MV-4-11 (cell line): ENCODE measurements at regions not wholly inside any gene's neighbourhood (a gene's known extent, or its start where the extent isn't known, plus 50 kb on each side); places are given as distances from the start of the nearest gene placed in this dataset.
"Not testable (repeated sequence)": the region's sequence is repeated elsewhere in the genome, so short reads cannot be mapped to it uniquely, and the experiment has no call there.

ENCODE experiments used
- DNase-seq: peaks from one replicate; lab custom pipeline; 2025; lab: John Stamatoyannopoulos, UW

DNA sequence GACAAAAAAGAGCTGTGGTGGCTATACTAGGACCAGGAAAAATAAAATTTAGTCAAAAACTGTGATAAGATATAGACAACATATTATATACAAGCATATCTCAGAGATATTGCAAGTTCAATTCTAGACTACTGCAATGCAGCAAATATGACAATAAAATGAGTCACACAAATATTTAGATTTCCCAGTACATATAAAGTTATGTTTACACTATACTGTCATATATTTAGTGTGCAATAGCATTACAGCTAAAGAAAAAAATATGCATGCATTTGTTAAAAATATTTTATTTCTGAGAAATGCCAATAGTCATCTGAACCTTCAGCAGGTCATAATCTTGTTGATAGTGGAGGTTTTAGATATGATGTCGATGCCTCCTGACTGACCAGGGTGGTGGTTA lies 72.1 kb downstream of the AKR1C4 start:
- DNase-seq: no peak

DNA sequence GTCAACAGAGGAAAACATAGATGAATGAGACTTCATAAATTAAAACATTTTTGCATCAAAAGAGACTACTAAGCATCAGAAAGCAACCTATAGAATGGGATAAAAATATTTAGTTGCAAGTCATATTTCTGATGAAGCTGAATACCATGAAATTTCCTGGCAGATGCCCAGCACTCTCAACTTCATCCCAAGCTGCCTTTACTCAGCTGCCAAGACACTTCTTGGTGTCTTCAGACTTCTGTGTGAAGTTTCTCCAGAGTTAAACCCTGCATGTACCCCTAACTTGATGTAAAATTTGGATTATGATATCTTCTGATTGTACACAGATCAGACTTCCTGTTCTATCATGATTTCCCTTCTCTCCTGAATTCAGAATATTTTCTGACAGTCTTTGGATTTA lies 73.2 kb downstream of the AKR1C4 start:
- no peak for DNase-seq

DNA sequence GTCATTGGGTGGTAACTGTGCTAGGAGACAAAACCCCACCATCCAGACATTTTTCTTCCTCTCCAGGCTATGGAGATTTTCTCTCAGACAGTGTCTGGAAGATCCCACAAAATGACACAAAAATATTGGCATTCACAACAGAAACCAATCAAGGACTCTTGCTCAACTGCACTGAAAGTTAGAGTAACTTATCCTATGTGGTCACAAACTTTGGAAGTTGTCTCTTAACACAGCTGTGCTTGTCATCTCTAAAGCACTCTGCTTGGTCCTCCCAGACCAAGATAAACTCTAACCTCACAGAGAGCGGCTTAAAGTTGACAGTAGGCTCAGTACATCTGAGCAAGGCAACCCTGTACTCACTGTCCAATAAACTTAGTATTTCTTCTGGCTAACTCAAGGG lies 74.9 kb downstream of the AKR1C4 start:
- DNase-seq: peak; percentile 54

DNA sequence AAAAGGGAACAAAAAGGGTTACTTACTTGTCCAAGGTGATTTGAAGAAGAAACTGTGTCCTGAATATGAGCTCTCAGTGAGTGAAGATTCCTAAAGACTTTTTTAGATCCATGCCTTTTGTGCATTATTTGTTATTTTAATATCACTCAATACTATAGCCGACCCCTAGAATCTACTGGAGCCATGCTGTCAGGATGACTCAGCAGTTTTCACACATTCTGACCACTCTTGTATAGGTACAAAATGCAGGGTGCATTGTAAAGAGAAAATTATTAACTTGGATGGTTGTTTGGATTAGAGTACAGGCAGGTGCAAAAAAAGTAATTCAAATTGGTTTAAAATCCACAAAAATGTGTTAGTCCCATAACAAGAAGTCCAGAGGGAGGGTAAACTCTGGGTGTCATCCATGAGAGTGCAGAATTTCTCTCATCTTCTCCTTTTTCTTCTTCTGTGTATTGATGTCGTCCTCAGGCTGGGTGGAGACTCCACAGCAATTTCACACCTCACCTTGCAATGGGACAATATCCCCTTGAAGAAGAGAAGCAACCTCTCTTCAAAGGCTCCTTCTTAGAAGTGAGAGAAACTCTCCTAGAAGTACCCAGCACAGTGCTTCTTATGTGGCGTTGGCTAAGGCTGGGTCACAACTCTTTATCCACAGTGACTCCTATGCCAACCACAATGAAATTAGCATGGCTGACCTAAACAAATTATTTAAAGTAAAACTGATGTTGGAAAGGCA lies 75.6 kb downstream of the AKR1C4 start:
- no peak for DNase-seq

DNA sequence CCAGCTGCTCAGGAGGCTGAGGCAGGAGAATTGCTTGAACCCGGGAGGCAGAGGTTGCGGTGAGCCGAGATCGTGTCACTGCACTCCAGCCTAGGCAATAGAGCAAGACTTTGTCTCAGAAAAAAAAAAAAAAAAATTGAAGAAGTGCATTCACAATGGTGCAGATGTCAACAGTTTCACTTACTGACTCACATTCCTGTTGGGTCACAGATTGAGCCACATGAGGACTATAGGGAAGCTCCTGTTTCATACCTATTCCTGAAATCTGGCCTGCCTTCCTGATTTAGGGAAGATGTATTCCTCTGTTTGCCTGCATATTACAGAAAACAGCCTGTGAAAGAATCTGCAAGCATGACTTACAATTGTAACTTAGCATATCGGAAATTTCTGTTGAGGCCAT lies 78.2 kb downstream of the AKR1C4 start:
- peak; percentile 71 for DNase-seq

DNA sequence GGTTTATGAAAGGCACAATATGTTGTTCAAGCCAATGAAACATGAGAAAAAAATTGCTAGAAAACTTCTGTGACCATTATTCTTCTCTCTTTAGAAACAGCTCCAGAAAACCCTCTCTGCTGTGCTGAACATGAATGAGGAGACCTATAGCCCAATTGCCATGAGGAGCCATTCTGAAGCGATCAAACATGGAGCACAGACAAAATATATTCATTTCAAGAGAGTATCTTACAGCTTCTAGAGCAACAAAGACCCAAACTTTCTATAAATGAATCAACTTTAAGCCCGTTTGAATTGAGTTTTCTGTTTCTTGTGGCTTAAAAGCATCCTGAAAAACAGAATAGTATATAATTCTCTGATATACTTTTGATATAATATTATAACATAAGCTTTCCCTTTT lies 83.4 kb upstream of the UCN3 start:
- no peak for DNase-seq

DNA sequence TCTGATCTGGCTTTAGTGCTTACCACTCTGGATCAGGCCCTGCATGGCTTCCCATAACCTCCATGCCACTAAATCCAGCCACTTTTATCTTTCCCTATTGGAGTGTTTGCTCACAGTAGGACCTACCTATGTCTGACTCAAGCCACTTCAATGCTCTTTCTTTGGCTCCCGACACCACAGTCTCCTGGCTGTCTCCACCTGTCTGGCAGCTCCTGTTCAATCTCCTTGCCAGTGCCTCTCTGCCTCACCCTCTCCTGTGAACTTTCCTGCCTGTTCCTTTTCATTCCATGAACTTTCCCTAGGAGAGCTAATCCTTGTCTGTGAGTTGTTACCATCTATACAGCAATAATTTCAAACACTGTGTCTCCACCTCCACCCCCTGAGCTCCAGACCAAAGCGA lies 82.6 kb upstream of the UCN3 start:
- DNase-seq: no peak

DNA sequence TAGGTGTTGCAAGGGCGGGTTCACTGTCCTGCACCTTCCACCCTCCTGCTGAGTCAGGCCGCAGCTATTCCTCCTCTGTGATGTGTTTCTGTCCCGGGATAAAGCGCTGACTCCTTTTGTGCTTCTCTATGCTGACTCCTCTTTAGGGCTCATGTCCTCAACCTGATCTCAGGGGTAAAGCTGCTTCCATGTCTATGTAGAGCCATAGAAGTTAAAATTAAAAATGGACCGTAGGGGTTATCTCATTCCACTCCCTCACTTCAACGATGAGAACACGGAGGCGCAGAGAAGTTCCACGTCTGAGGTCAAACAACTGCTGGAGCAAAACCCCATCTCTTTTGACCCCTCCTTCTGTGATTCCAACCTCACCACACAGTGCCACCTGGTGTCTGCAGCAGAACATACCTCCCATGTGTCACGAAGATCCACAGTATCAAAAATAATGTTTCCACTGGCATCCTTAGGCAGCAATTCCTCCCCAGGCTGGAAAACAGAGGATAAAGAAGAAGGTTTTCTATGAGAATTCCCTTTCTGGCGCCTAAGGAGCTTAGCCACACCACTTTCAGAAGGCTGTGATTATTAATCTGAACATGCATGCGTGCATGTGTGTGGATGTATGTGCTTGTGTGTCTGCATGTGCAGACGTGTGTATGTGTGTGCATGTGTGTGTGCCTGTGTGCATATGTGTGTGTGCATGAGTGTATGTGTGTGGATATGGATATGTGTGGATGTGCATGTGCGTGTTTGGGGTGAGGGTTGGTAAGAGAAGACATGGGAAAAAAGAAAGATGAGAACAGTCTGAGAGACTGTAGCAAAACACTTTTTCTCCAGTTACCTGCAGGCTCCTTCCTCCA lies 81.2 kb upstream of the UCN3 start:
- peak; percentile 82 for DNase-seq

DNA sequence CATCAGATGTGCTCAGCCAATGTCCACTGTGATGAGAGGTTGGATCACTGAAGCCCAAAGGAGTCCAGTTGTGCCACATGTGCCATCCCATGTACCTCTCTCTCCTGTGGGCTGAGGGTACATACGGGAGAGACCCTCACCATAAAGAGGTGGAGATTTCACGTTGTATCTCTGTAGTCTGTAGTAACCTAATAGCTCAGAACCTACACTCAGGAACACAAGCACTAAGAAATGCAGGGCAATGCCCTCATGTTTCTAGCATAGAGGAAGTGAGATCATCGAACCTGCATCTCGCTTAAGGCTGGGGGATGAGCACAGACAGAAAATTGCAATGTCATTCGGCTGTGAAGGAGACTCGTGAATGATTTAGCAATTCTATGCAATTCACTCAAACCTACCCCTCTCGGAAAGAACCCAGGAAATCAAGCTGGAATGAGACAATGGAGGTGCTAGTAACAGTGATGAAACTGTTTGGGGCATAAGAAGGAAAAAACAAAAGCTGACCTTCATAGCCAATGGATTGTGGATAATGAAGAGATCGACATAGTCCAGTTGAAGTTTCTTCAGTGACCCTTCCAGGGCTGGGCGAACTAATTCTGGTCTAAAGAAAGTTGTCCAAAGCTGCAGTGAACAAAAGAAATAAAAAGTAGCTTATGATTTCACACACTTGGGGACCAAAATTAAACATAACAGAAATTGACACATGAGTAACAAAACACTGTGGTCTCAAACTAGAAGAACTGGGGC lies 80.3 kb upstream of the UCN3 start:
- peak; percentile 96 for DNase-seq

DNA sequence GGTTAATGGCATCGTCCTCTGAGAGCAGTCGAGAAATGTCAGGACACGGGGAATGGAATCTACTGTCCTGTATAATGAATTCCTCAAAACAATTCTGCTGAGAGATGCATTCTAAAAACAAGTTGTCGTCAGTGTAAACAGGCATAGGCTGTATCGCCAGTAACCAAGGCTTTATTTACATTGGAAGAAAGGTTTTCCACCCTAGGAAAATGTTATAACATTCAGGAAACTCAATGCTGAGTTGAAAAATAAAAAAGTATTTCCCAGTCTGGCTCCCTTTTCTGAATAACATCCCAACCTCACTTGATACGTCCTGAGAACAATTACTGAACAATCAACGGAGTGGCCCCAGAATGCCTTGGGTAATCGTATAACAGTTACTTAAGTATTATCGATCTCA lies 79.6 kb upstream of the UCN3 start:
- DNase-seq: no peak

DNA sequence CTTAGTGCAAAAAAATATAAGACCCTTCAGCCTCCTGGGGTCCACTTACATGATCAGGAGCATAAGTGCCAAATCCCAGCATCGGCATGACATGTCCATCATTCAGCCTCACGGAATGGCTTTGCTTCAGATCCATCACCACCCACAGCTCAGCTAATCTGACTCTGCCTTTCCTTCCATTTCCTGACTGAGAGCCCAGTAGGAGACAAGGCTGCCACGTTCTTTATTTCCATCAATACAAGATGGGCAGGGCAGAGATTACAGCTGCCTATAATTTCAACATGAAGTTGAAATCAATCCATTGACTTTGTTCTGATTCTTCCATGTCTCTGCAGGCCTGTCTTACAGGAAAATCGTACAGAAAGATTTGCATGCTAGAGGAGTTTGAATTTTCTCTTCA lies 76.4 kb upstream of the UCN3 start:
- no peak for DNase-seq

DNA sequence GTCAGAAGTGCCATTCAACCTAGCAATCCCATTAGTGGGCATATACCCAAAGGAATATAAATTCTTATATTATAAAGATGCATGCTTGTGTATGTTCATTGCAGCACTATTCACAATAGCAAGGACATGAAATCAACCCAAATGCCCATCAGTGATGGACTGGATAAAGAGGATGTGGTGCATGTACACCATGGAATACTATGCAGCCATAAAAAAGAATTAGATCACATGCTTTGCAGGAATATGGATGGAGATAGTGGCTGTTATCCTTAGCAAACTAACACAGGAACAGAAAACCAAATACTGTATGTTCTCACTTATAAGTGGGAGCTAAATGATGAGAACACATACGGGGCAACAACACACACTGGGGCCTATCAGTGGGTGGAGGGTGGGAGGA lies 75.5 kb upstream of the UCN3 start:
- not testable (repeated sequence) for DNase-seq

DNA sequence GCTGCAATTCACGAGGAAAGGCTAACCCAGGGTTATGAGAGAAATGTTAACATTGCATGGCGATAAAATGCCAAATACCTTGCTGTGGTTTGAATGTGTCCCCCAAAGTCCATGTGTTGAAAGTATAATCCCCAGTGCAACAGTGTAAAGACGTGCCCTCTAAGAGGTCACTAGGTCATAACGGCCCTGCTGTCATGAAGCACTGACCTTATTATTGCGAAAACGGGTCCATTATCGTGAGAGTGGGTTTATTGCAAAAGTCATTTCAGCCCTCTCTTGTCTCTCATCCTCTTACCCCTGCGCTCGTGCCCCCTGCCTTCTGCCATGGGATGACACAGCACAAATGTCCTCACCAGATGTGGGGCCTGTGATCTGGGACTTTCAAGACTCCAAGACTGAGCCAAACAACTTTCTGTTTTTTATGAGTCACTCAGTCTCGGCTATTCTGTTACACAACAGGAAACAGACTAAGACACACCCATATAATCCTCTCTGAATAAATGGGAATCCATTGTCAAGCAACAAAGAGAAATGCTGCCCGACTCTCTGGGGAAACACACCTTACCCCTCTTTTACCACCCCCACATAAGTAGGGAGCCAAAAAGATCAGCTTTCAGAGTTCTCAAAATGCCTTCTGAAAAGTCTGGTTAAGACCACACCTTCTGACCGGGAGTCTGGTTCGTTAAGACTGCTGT lies 73.1 kb upstream of the UCN3 start:
- DNase-seq: peak; percentile 100

DNA sequence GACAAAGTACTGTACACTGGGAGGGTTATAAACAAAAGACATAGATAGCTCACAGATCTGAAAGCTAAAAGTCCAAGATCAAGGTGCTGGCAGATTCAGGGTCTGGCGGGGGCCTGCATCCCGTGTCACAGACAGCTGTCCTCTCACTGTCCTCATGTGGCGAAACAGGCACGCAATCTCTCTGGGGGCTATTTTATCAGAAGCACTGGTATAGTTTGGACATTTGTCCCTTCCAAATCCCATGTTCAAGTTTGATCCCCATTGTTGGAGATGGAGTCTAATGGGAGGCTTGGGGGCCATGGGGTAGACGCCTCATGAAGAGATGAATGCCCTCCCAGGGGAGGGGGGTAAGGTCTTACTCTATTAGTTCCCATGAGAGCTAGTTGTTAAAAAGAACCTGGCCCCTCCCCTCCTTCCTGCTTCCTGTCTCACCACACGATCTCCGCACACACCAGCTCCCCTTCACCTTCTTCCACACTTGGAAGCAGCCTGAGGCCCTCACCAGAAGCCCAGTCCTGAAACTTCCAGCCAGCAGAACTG lies 72.5 kb upstream of the UCN3 start:
- peak; percentile 67 for DNase-seq

DNA sequence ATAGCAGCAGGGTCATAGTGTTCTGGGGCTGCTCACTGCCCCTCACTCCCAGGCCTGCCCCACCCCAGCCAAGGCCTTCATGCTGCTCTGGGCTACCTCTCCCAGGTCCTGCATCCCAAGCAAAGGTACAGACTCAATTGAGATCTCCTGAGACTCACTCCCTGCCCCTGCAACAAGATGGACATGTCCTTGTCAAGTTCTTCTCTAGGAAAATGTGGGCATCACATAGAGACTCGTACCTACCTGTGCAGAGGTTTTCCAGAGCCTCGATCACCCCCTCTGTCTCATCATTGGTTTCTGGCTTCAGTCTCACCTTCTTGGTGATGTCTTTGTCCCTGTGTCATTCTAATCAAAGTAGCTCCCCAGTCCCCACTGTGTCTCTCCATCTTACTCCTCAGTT lies 71.8 kb upstream of the UCN3 start:
- DNase-seq: not testable (repeated sequence)

DNA sequence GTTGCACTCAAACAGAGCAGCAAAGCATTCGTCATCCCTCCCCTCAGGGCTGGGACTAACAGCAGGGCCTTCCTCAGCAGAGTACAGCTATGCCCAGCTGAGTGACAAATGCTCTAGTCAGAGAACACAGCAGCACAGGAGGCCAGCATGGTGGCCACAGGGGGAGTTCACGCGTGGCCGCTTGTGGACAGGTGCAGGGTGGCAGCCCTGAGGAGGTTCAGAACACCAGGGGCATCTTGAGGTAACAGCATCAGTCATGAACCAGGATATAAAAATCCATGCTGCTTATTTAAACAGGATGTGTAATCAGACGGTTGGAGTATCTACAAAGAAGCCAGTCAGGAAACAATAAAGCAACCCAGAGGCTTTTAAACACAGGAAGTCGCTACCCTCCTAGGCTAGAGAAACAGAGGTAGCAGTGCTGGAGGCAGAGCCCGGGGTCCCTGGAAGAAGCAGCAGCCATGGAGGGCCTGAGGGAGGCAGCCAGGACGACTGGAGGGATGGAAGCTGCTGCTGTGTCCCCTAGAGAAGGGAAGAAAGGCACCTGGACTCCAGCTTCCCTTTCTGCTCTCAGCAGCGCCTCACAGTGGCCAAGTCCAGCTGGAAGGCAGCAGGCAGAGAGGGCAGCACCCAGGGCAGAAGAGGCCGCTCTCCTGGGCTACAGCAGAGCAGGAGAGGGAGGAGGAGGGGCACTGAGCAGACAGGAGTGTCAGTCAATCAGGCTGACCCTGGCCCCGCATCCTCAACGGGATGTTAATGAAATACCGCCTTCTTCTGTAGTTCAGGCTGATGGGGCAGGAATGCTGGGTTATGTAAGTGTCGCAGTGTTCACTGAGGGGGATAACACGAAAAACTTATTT lies 70.8 kb upstream of the UCN3 start:
- DNase-seq: peak; percentile 73

DNA sequence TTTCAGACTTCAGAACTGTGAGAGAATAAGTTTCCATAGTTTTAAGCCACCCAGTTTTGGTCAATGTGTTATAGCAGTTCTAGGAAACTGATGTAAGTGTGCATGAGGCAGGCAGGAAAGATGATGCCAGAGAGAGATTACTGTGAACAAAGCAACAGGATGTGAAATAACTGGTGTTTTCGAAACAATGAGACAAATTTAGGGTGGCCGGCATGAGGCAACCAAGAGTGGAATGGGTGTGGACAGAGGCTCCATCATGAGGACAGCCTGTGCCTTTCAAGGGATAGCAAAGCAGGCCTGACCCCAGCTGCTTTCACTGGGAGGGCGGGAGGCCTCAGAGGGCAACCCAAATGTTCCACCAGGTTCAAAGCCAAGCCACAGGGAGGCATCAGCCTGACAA lies 67.3 kb upstream of the UCN3 start:
- DNase-seq: peak; percentile 99

DNA sequence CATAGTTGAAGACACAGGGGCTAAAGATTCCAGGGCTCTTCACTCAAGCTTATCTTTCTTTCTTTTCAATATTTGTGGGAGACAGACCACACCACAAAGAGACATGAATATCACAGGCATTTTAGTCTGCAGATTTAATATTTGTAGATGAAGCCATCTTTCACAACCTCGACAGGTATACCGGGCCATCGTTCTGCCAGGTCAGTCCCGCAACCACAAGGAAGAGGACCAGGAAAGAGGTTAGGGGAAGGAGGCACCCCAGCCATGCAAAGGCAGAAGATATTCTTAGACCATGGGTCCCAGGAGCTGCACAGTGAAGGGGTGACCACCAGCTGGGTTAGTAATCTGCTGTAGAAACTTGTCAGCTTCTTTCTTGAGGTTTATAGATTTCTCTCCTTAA lies 66.8 kb upstream of the UCN3 start:
- no peak for DNase-seq

DNA sequence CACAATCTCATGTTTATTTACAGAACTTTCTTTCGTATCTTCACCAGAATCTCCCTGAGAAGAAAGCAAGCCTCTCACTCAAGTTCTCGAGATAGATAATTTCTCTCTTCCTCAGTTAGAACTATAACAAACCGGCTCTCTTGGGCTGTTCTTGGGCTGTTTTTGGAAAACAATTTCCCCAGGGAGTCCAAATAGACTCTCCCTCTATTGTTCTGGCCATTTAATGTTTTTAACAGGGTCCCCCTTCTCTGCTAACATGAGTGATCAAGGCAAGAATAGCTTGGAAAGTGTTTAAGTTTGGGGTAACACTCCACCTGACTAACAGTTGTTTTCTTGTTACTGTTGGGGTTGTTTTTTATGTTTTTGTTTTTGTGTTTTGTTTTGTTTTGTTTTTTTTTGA lies 64.8 kb upstream of the UCN3 start:
- DNase-seq: no peak

DNA sequence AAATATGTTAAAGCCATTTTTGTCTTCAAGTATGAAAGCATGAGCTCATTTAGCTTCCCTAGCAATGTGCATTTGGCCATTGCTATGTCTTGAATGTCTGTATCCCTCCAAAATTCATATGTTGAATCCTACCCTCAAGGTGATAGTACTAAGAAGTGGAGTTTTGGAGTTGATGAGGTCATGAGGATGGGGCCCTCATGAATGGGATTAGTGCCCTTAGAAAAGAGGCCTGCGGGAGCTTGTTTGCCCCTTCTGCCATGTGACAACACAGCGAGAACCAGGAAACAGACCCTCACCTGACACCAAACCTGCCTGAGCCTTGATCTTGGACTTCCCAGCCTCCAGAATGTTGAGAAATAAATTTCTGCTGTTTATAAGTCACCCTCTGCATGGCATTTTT lies 61.3 kb upstream of the UCN3 start:
- DNase-seq: no peak

DNA sequence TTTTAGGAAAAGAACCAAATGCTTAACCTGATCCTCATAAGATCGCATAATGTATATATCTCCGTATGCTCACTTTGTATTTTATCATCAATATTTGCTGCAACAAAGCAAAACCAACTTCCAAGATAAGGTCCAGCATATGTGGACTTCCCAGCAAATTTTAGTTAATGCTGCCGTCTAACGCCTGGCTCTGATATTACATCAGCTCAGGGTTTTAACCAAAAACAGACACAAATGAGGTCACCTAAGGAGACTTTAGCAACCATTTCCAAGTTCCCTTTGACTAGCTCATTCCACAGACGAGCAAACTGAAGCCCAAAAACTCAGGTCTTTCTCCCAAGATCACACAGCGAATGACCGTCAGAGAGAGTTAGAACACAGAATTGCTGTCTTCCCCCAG lies 59.4 kb upstream of the UCN3 start:
- DNase-seq: peak; percentile 87
